ENCODE measurements at regions not wholly inside any gene's neighbourhood (a gene's known extent, or its start where the extent isn't known, plus 50 kb on each side); places are given as distances from the start of the nearest gene placed in this dataset.
"Not testable (repeated sequence)": the region's sequence is repeated elsewhere in the genome, so short reads cannot be mapped to it uniquely, and the experiment has no call there.

GRCh38 chr2:133624551-133624950 lies 56.3 kb upstream of the NCKAP5 start:
- in situ Hi-C loops (cut with MboI; ENCODE audit: low sequenced_read_pairs) = no loop called here

- in situ Hi-C loops (cut with MboI; ENCODE audit: low sequenced_read_pairs) = no loop called here
These were observed 59.5 kb upstream of the NCKAP5 start for GRCh38 chr2:133627741-133628140.

- in situ Hi-C loops (cut with MboI; ENCODE audit: low sequenced_read_pairs) = no loop called here
These were observed 65.0 kb upstream of the NCKAP5 start for GRCh38 chr2:133633309-133633708.

- in situ Hi-C loops (cut with MboI; ENCODE audit: low sequenced_read_pairs) = no loop called here
These were observed 65.7 kb upstream of the NCKAP5 start for GRCh38 chr2:133633881-133634409.

GRCh38 chr2:133635131-133635530 lies 66.9 kb upstream of the NCKAP5 start:
- in situ Hi-C loops (cut with MboI; ENCODE audit: low sequenced_read_pairs) = no loop called here

- in situ Hi-C loops (cut with MboI; ENCODE audit: low sequenced_read_pairs) = no loop called here
These were observed 68.0 kb upstream of the NCKAP5 start for GRCh38 chr2:133636287-133636686.

GRCh38 chr2:133640103-133640502 lies 71.8 kb upstream of the NCKAP5 start:
- in situ Hi-C loops (cut with MboI; ENCODE audit: low sequenced_read_pairs) = no loop called here

GRCh38 chr2:133641497-133641896 lies 73.2 kb upstream of the NCKAP5 start:
- in situ Hi-C loops (cut with MboI; ENCODE audit: low sequenced_read_pairs) = no loop called here

- in situ Hi-C loops (cut with MboI; ENCODE audit: low sequenced_read_pairs) = no loop called here
These were observed 73.9 kb upstream of the NCKAP5 start for GRCh38 chr2:133641942-133642725.

- in situ Hi-C loops (cut with MboI; ENCODE audit: low sequenced_read_pairs) = no loop called here
These were observed 74.5 kb upstream of the NCKAP5 start for GRCh38 chr2:133642791-133643191.

GRCh38 chr2:133643863-133644262 lies 75.6 kb upstream of the NCKAP5 start:
- in situ Hi-C loops (cut with MboI; ENCODE audit: low sequenced_read_pairs) = no loop called here

- in situ Hi-C loops (cut with MboI; ENCODE audit: low sequenced_read_pairs) = no loop called here
These were observed 76.6 kb upstream of the NCKAP5 start for GRCh38 chr2:133644846-133645245.

- in situ Hi-C loops (cut with MboI; ENCODE audit: low sequenced_read_pairs) = not testable (repeated sequence)
These were observed 79.1 kb upstream of the NCKAP5 start for GRCh38 chr2:133647386-133647785.

GRCh38 chr2:133651861-133652260 lies 83.6 kb upstream of the NCKAP5 start:
- in situ Hi-C loops (cut with MboI; ENCODE audit: low sequenced_read_pairs) = no loop called here

GRCh38 chr2:133652398-133652797 lies 84.1 kb upstream of the NCKAP5 start:
- in situ Hi-C loops (cut with MboI; ENCODE audit: low sequenced_read_pairs) = no loop called here

GRCh38 chr2:133653056-133653455 lies 84.8 kb upstream of the NCKAP5 start:
- in situ Hi-C loops (cut with MboI; ENCODE audit: low sequenced_read_pairs) = no loop called here

GRCh38 chr2:133654949-133655348 lies 86.7 kb upstream of the NCKAP5 start:
- in situ Hi-C loops (cut with MboI; ENCODE audit: low sequenced_read_pairs) = no loop called here

GRCh38 chr2:133655610-133656009 lies 87.3 kb upstream of the NCKAP5 start:
- in situ Hi-C loops (cut with MboI; ENCODE audit: low sequenced_read_pairs) = no loop called here

- in situ Hi-C loops (cut with MboI; ENCODE audit: low sequenced_read_pairs) = no loop called here
These were observed 89.3 kb upstream of the NCKAP5 start for GRCh38 chr2:133657591-133657990.

- in situ Hi-C loops (cut with MboI; ENCODE audit: low sequenced_read_pairs) = no loop called here
These were observed 90.0 kb upstream of the NCKAP5 start for GRCh38 chr2:133658020-133658903.

- in situ Hi-C loops (cut with MboI; ENCODE audit: low sequenced_read_pairs) = no loop called here
These were observed 92.2 kb upstream of the NCKAP5 start for GRCh38 chr2:133660510-133660909.

GRCh38 chr2:133661392-133661791 lies 93.1 kb upstream of the NCKAP5 start:
- in situ Hi-C loops (cut with MboI; ENCODE audit: low sequenced_read_pairs) = no loop called here

Measured in HL-60/S4 treated with retinoic acid at 250 ng/mL for 4 days and 3 days (cell line).